ENCODE measurements at regions not wholly inside any gene's neighbourhood (a gene's known extent, or its start where the extent isn't known, plus 50 kb on each side); places are given as distances from the start of the nearest gene placed in this dataset.

DNA sequence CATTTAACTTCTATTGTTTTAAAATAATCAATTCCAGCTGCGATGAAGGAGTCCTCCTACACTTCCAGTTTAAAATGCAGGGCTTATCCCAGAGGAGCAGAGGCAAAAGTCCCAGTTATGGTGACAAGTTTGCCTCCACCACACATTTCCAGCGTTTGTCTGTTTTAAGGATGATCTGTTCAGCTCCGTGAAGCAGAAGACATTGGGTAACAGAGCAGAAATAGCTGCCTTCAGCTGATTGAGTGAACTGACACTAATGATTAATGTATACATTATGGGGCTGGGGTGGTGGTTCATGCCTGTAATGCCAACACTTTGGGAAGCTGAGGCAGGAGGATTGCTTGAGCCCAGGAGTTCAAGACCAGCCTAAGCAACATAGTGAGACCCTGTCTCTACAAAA, 127.6 kb downstream of the HSD17B3 start:
- Histone ChIP-seq H3K4me2 (ENCODE audit: low read depth, low read length, poor library complexity, severe bottlenecking) (no peak overlapping the region), H3K36me3 (ENCODE audit: insufficient read depth, low read length) (no peaks in the 10 kb centered on the region), H3F3A (ENCODE audit: low read depth) (no peaks in the 10 kb centered on the region), H3K9ac (ENCODE audit: low read depth, low read length, poor library complexity, severe bottlenecking) (no peak overlapping the region), H3K9me2 (replicated peaks; ENCODE audit: low read depth, low read length) (no peaks in the 10 kb centered on the region), H3K9me3 (ENCODE audit: insufficient read depth, low read depth, low read length) (no peaks in the 10 kb centered on the region), H3K4me1 (ENCODE audit: insufficient read depth, low read length, poor library complexity, severe bottlenecking) (no peaks in the 10 kb centered on the region), H3K27me3 (ENCODE audit: insufficient read depth, low read length, poor library complexity, severe bottlenecking) (peaks cover 14% of the 10 kb centered on the region), H4K20me1 (ENCODE audit: insufficient read depth, low read length, poor library complexity, severe bottlenecking) (no peaks in the 10 kb centered on the region), H3K79me2 (ENCODE audit: insufficient read depth, low read length) (no peaks in the 10 kb centered on the region), H3K4me3 (ENCODE audit: low read length, poor library complexity, severe bottlenecking) (no peak overlapping the region), H2AFZ (ENCODE audit: low read length) (no peak overlapping the region)
- TF ChIP-seq, protein P1, sequence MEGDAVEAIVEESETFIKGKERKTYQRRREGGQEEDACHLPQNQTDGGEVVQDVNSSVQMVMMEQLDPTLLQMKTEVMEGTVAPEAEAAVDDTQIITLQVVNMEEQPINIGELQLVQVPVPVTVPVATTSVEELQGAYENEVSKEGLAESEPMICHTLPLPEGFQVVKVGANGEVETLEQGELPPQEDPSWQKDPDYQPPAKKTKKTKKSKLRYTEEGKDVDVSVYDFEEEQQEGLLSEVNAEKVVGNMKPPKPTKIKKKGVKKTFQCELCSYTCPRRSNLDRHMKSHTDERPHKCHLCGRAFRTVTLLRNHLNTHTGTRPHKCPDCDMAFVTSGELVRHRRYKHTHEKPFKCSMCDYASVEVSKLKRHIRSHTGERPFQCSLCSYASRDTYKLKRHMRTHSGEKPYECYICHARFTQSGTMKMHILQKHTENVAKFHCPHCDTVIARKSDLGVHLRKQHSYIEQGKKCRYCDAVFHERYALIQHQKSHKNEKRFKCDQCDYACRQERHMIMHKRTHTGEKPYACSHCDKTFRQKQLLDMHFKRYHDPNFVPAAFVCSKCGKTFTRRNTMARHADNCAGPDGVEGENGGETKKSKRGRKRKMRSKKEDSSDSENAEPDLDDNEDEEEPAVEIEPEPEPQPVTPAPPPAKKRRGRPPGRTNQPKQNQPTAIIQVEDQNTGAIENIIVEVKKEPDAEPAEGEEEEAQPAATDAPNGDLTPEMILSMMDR (conservative IDR thresholded peaks at IDR 0.05; ENCODE audit: low read length): no peak
- TF ChIP-seq EZH2phosphoT487 (IDR thresholded peaks at IDR 0.05; ENCODE audit: borderline replicate concordance): no peak

DNA sequence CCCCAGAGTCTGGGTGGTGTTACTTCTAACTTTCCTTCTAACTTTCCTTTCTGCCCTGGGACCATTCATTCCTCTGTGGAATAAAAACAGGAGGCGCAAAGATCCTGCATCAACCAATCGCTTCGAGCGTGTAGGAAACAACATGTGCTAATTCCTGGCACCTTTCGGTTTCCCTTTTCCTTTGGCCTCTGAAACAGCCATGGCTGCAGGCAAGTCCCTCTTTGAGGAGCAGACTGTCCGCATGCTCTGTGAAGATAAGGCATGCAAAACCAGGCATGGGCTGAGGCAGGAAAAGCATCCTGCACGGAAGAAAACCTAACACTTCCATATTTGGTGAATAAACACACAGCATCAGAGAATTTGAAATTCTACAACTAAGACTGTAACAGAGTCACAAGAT, 128.3 kb downstream of the HSD17B3 start:
- Histone ChIP-seq H2AFZ (ENCODE audit: low read length) (no peak overlapping the region), H3F3A (ENCODE audit: low read depth) (no peaks in the 10 kb centered on the region), H3K79me2 (ENCODE audit: insufficient read depth, low read length) (no peaks in the 10 kb centered on the region), H3K9me3 (ENCODE audit: insufficient read depth, low read depth, low read length) (no peaks in the 10 kb centered on the region), H3K4me1 (ENCODE audit: insufficient read depth, low read length, poor library complexity, severe bottlenecking) (no peaks in the 10 kb centered on the region), H3K9ac (ENCODE audit: low read depth, low read length, poor library complexity, severe bottlenecking) (no peak overlapping the region), H3K36me3 (ENCODE audit: insufficient read depth, low read length) (no peaks in the 10 kb centered on the region), H3K9me2 (replicated peaks; ENCODE audit: low read depth, low read length) (no peaks in the 10 kb centered on the region), H4K20me1 (ENCODE audit: insufficient read depth, low read length, poor library complexity, severe bottlenecking) (no peaks in the 10 kb centered on the region), H3K4me2 (ENCODE audit: low read depth, low read length, poor library complexity, severe bottlenecking) (no peak overlapping the region), H3K27me3 (ENCODE audit: insufficient read depth, low read length, poor library complexity, severe bottlenecking) (peaks cover 19% of the 10 kb centered on the region), H3K4me3 (ENCODE audit: low read length, poor library complexity, severe bottlenecking) (no peak overlapping the region)
- no peak for TF ChIP-seq EZH2phosphoT487 (IDR thresholded peaks at IDR 0.05; ENCODE audit: borderline replicate concordance)
- TF ChIP-seq, protein P1 (conservative IDR thresholded peaks at IDR 0.05; ENCODE audit: low read length): no peak

DNA sequence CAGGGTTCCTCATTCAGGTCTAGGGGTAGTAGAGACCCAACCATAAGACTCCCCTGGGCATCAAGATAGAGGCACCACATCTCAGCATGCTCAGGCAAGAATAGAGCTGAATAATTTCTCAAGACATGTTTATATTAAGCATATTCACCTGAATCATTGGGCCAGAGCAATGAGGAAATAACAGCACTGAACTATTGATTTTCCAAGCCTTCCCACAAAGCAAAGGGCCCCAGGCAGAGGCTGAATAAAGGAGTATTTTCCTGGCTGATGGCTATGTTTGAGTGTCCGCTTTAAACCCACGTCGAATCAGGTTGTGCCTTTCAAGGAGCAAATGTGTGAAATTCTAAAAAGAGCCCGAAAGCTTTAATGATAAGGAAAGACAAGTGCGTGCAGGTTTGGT, 129.2 kb downstream of the HSD17B3 start:
- Histone ChIP-seq H3K4me1 (ENCODE audit: insufficient read depth, low read length, poor library complexity, severe bottlenecking) (no peaks in the 10 kb centered on the region), H3K36me3 (ENCODE audit: insufficient read depth, low read length) (no peaks in the 10 kb centered on the region), H3K27me3 (ENCODE audit: insufficient read depth, low read length, poor library complexity, severe bottlenecking) (peaks cover 20% of the 10 kb centered on the region), H2AFZ (ENCODE audit: low read length) (no peak overlapping the region), H3K9me3 (ENCODE audit: insufficient read depth, low read depth, low read length) (no peaks in the 10 kb centered on the region), H3K4me3 (ENCODE audit: low read length, poor library complexity, severe bottlenecking) (no peak overlapping the region), H4K20me1 (ENCODE audit: insufficient read depth, low read length, poor library complexity, severe bottlenecking) (no peaks in the 10 kb centered on the region), H3K79me2 (ENCODE audit: insufficient read depth, low read length) (no peaks in the 10 kb centered on the region), H3K9ac (ENCODE audit: low read depth, low read length, poor library complexity, severe bottlenecking) (no peak overlapping the region), H3F3A (ENCODE audit: low read depth) (no peaks in the 10 kb centered on the region), H3K9me2 (replicated peaks; ENCODE audit: low read depth, low read length) (no peaks in the 10 kb centered on the region), H3K4me2 (ENCODE audit: low read depth, low read length, poor library complexity, severe bottlenecking) (no peak overlapping the region)
- no peak for TF ChIP-seq EZH2phosphoT487 (IDR thresholded peaks at IDR 0.05; ENCODE audit: borderline replicate concordance)
- TF ChIP-seq, protein P1 (conservative IDR thresholded peaks at IDR 0.05; ENCODE audit: low read length): no peak

Data from Loucy (cell line).